Gastrocnemius medialis (tissue), 4 donors: ENCODE measurements at regions not wholly inside any gene's neighbourhood (a gene's known extent, or its start where the extent isn't known, plus 50 kb on each side); places are given as distances from the start of the nearest gene placed in this dataset.
A peak's percentile ranks its signal among the peaks of the same experiment; 100 is the strongest.

ENCODE experiments used
- ATAC-seq, 2 donors: fragments of 150-250 bp; one replicate each; pipeline ENCODE4 v1.9.1; 2016
- DNase-seq, 2 donors: peaks; one replicate each; pipeline ENCODE4 v3.0.0-alpha.2; 2019
- H3K27ac ChIP-seq, 4 donors: fragments of 200-600 bp; sonication (generic); 1 replicate in 1 of 4; 2 replicates in 3 of 4; pipeline ENCODE4 v1.5.1; 2016 to 2018; ENCODE audit warnings: mild to moderate bottlenecking in 2 of 4, moderate library complexity in 1 of 4
- H3K27me3 ChIP-seq, 3 donors: fragments of 200-600 bp; sonication (generic) in 2 of 3; 1 replicate in 1 of 3; 2 replicates in 2 of 3; pipeline versions ENCODE4 v1.5.1 to v1.6.0; 2016 to 2019; ENCODE audit warnings: mild to moderate bottlenecking in 1 of 3, moderate library complexity in 1 of 3
- H3K36me3 ChIP-seq, 2 donors: fragments of 200-600 bp; sonication (generic) in 1 of 2; one replicate each; pipeline ENCODE4 v1.5.1; 2017 to 2018
- H3K4me1 ChIP-seq, 2 donors: fragments of 200-600 bp; sonication (generic) in 1 of 2; one replicate each; pipeline ENCODE4 v1.5.1; 2016 to 2017; ENCODE audit warnings: mild to moderate bottlenecking in 2 of 2
- H3K4me3 ChIP-seq, 4 donors: fragments of 200-600 bp; sonication (generic) in 3 of 4; 1 replicate in 1 of 4; 2 replicates in 3 of 4; pipeline ENCODE4 v1.5.1; 2016 to 2019; ENCODE audit warnings: mild to moderate bottlenecking in 2 of 4
- H3K9me3 ChIP-seq, 3 donors: fragments of 200-600 bp; sonication (generic) in 2 of 3; 1 replicate in 1 of 3; 2 replicates in 2 of 3; pipeline ENCODE4 v1.5.1; 2016 to 2019
- CTCF ChIP-seq, 5 experiments: fragments of 450-650 bp in 3 of 5; fragments of 200-600 bp in 2 of 5; sonication (generic) in 2 of 5; IDR thresholded peaks in 4 of 5; conservative IDR thresholded peaks in 1 of 5; 1 replicate in 4 of 5; 2 replicates in 1 of 5; pipeline ENCODE4 v1.5.1; 2016 to 2019; ENCODE audit warnings: antibody characterized with exemption in 5 of 5, mild to moderate bottlenecking in 3 of 5, moderate library complexity in 3 of 5
- POLR2A ChIP-seq, 2 donors: fragments of 450-650 bp; IDR thresholded peaks; one replicate each; pipeline ENCODE4 v1.6.1; 2017; ENCODE audit warnings: antibody characterized with exemption in 2 of 2, mild to moderate bottlenecking in 2 of 2, moderate library complexity in 2 of 2
- in situ Hi-C, 4 donors: fragments of 200-750 bp; cut with MboI; loops; one replicate each; pipeline versions ENCODE4 v1.15.0 to v1.8.0; 2017; ENCODE audit warnings: low sequenced_read_pairs in 4 of 4
- intact Hi-C: fragments of 100-400 bp; cut with DNase I; formaldehyde crosslinking; loops from one replicate; pipeline ENCODE4 v1.15.1; 2023; ENCODE audit warnings: low total_unique reads

DNA sequence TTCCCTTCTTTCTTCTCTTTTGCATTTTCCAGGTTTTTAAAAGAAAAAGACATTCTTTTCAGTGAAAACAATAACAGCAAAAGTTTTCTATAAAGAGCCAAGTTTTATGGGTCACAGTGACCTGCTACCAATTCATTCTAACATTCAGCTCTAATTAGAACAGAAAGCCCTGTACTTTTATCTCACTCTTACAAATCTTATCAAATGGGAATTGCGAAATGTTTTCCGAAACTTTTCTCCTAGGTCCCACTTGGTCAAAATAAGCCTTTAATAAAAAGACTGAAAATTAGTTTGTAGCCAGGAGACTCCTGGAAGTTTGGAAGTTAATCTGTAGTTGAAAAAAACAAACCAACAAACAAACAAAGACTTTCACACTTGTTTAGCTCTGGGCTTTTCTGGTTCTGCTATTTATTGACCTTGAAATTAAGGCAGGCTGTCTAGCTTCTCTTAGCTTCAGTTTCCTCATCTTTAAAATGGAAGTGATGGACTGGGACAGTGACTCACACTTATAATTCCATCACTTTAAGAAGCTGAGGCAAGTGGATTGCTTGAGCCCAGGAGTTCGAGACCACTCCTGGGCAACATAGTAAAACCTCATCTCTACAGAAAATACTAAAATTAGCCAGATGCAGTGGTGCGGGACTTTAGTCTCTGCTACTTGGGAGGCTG is 613.5 kb upstream of the CDH4 start:
- no peaks in the 10 kb centered on the region for H3K27me3 ChIP-seq
- TF ChIP-seq POLR2A (IDR thresholded peaks at IDR 0.05) (no peak), CTCF (IDR thresholded peaks at IDR 0.05 in 4 of 5, conservative IDR thresholded peaks at IDR 0.05 in 1 of 5) (no peak)
- intact Hi-C loops: no loop called here
- no peaks in the 10 kb centered on the region for H3K4me1 ChIP-seq
- H3K36me3 ChIP-seq: no peaks in the 10 kb centered on the region
- ATAC-seq (peak in 1 of 2 donors; percentile 54), DNase-seq (no peak)
- no peaks in the 10 kb centered on the region for H3K9me3 ChIP-seq
- no peak overlapping the region for H3K4me3 ChIP-seq
- H3K27ac ChIP-seq: no peak overlapping the region
- in situ Hi-C loops: no loop called here

DNA sequence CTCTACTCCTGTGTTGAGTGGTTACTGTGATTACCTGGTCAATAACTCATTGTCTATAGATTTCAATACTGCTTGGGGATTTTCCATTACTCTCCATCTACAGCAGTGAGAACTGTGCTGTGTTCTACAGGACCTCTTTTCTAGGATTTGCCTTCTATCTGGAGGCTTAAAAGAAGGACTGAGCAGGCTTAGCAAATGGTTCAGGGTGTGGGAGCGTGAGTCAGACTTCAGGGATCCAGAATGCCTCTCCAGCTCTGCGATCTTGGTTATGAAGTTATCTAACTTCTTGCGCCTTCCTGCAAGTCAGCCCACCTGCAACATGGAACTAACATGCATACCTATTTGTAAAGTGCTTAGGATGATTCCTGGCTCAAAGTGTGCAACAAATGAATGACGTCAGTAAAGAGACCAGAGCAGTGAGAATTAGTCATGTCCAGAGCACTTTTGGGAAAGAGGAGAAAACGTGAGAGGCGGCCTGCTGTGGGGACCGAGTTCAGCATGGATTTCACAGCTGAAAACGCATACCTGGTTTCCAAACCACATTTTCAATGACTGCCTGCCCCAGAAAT is 610.1 kb upstream of the CDH4 start:
- no peaks in the 10 kb centered on the region for H3K9me3 ChIP-seq
- no peaks in the 10 kb centered on the region for H3K4me1 ChIP-seq
- ATAC-seq: no peak
- no peak for TF ChIP-seq POLR2A (IDR thresholded peaks at IDR 0.05)
- TF ChIP-seq CTCF (IDR thresholded peaks at IDR 0.05 in 4 of 5, conservative IDR thresholded peaks at IDR 0.05 in 1 of 5): no peak
- H3K27ac ChIP-seq: no peak overlapping the region
- no peaks in the 10 kb centered on the region for H3K36me3 ChIP-seq
- no peaks in the 10 kb centered on the region for H3K27me3 ChIP-seq
- intact Hi-C loops (no loop called here), in situ Hi-C loops (no loop called here)
- no peak overlapping the region for H3K4me3 ChIP-seq
- no peak for DNase-seq

- ATAC-seq: no peak
- DNase-seq: no peak
- Histone ChIP-seq H3K9me3 (no peaks in the 10 kb centered on the region), H3K27me3 (no peaks in the 10 kb centered on the region), H3K27ac (no peak overlapping the region), H3K36me3 (no peaks in the 10 kb centered on the region), H3K4me1 (no peaks in the 10 kb centered on the region), H3K4me3 (no peak overlapping the region)
- in situ Hi-C loops (no loop called here), intact Hi-C loops (no loop called here)
- TF ChIP-seq POLR2A (IDR thresholded peaks at IDR 0.05) (no peak), CTCF (IDR thresholded peaks at IDR 0.05 in 4 of 5, conservative IDR thresholded peaks at IDR 0.05 in 1 of 5) (no peak)
These were observed 609.5 kb upstream of the CDH4 start for GRCh38 chr20:60642541-60642940.

DNA sequence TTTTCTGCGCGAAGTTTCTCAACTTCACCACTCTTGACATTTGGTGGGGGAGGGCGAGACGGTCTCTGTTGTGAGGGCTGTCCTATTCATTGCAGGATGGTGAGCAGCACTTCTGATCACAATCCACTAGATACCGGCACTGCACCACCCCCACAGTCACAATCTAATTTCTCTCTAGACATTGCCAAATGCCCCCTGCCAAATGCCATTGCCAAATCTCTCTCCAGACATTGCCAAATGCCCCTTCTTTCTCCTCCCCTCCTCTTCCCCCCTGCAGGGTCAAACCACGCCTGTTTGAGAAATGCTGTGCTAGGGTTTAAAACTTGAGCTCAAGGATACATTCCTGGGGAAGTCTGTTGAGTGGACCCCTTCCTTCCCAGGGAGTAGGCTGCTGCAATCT is 603.5 kb upstream of the CDH4 start:
- Histone ChIP-seq H3K4me1 (no peaks in the 10 kb centered on the region), H3K9me3 (no peaks in the 10 kb centered on the region), H3K36me3 (no peaks in the 10 kb centered on the region), H3K27me3 (no peaks in the 10 kb centered on the region), H3K4me3 (no peak overlapping the region), H3K27ac (no peak overlapping the region)
- no peak for ATAC-seq
- intact Hi-C loops (no loop called here), in situ Hi-C loops (no loop called here)
- TF ChIP-seq CTCF (IDR thresholded peaks at IDR 0.05 in 4 of 5, conservative IDR thresholded peaks at IDR 0.05 in 1 of 5) (no peak), POLR2A (IDR thresholded peaks at IDR 0.05) (no peak)
- DNase-seq: no peak

DNA sequence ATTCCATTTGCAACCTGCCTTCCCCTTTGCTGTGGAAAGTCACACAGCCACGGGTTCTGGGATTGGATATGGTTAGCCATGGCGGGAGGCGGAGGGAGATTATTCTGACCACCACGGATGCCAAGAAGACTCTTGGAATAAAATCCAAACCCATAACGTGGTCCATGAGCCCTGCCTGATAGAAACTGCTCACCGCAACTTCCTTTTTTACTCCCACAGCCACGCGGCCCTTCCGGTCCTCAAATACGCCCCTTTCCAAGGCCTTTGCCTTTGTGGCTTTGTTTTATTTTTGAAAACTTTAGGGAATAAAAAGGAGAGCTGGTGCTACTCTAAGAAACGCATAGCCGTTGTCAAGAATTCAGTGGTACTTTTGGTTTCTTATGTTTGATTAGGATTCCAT is 602.5 kb upstream of the CDH4 start:
- ATAC-seq (no peak), DNase-seq (no peak)
- H3K27me3 ChIP-seq: no peaks in the 10 kb centered on the region
- in situ Hi-C loops: no loop called here
- H3K4me1 ChIP-seq: no peaks in the 10 kb centered on the region
- no peaks in the 10 kb centered on the region for H3K9me3 ChIP-seq
- no peak for TF ChIP-seq POLR2A (IDR thresholded peaks at IDR 0.05)
- TF ChIP-seq CTCF (IDR thresholded peaks at IDR 0.05 in 4 of 5, conservative IDR thresholded peaks at IDR 0.05 in 1 of 5): no peak
- no peak overlapping the region for H3K27ac ChIP-seq
- intact Hi-C loops: no loop called here
- no peaks in the 10 kb centered on the region for H3K36me3 ChIP-seq
- H3K4me3 ChIP-seq: no peak overlapping the region
